ENCODE measurements at regions not wholly inside any gene's neighbourhood (a gene's known extent, or its start where the extent isn't known, plus 50 kb on each side); places are given as distances from the start of the nearest gene placed in this dataset.

GRCh38 chr18:22694954-22695353, 238.2 kb upstream of the RBBP8 start:
- Histone ChIP-seq H3K4me3 (replicated peaks; ENCODE audit: low read depth, low read length) (no peak overlapping the region), H3K36me3 (ENCODE audit: control insufficient read depth, insufficient read depth, low read length) (no peaks in the 10 kb centered on the region), H3K27me3 (replicated peaks; ENCODE audit: control insufficient read depth, insufficient read depth, low read length) (no peaks in the 10 kb centered on the region; the same call in 1 of the 2 replicates)
- no peak for DNase-seq (ENCODE audit: extremely low read depth, insufficient read length)
- no peak for TF ChIP-seq CTCF (IDR thresholded peaks at IDR 0.05; ENCODE audit: insufficient read depth, low read length, poor library complexity, severe bottlenecking)

- no peak for TF ChIP-seq CTCF (IDR thresholded peaks at IDR 0.05; ENCODE audit: insufficient read depth, low read length, poor library complexity, severe bottlenecking)
- Histone ChIP-seq H3K4me3 (replicated peaks; ENCODE audit: low read depth, low read length) (no peak overlapping the region), H3K27me3 (replicated peaks; ENCODE audit: control insufficient read depth, insufficient read depth, low read length) (no peaks in the 10 kb centered on the region; the same call in 1 of the 2 replicates), H3K36me3 (ENCODE audit: control insufficient read depth, insufficient read depth, low read length) (no peaks in the 10 kb centered on the region)
- DNase-seq (ENCODE audit: extremely low read depth, insufficient read length), result no peak
These were observed 237.5 kb upstream of the RBBP8 start for GRCh38 chr18:22695674-22696073.

- no peak for TF ChIP-seq CTCF (IDR thresholded peaks at IDR 0.05; ENCODE audit: insufficient read depth, low read length, poor library complexity, severe bottlenecking)
- no peak overlapping the region for H3K4me3 ChIP-seq (replicated peaks; ENCODE audit: low read depth, low read length)
- no peaks in the 10 kb centered on the region for H3K36me3 ChIP-seq (ENCODE audit: control insufficient read depth, insufficient read depth, low read length)
- H3K27me3 ChIP-seq (replicated peaks; ENCODE audit: control insufficient read depth, insufficient read depth, low read length), result no peaks in the 10 kb centered on the region; the same call in 1 of the 2 replicates
- DNase-seq (ENCODE audit: extremely low read depth, insufficient read length), result no peak
These were observed 235.6 kb upstream of the RBBP8 start for GRCh38 chr18:22697561-22697960.

- no peak overlapping the region for H3K4me3 ChIP-seq (replicated peaks; ENCODE audit: low read depth, low read length)
- H3K36me3 ChIP-seq (ENCODE audit: control insufficient read depth, insufficient read depth, low read length), result no peaks in the 10 kb centered on the region
- no peak for TF ChIP-seq CTCF (IDR thresholded peaks at IDR 0.05; ENCODE audit: insufficient read depth, low read length, poor library complexity, severe bottlenecking)
- DNase-seq (ENCODE audit: extremely low read depth, insufficient read length), result no peak
- no peaks in the 10 kb centered on the region; the same call in 1 of the 2 replicates for H3K27me3 ChIP-seq (replicated peaks; ENCODE audit: control insufficient read depth, insufficient read depth, low read length)
These were observed 234.4 kb upstream of the RBBP8 start for GRCh38 chr18:22698711-22699110.

- no peak overlapping the region for H3K4me3 ChIP-seq (replicated peaks; ENCODE audit: low read depth, low read length)
- DNase-seq (ENCODE audit: extremely low read depth, insufficient read length), result no peak
- no peaks in the 10 kb centered on the region for H3K36me3 ChIP-seq (ENCODE audit: control insufficient read depth, insufficient read depth, low read length)
- H3K27me3 ChIP-seq (replicated peaks; ENCODE audit: control insufficient read depth, insufficient read depth, low read length), result no peaks in the 10 kb centered on the region; the same call in 1 of the 2 replicates
- TF ChIP-seq CTCF (IDR thresholded peaks at IDR 0.05; ENCODE audit: insufficient read depth, low read length, poor library complexity, severe bottlenecking), result no peak
These were observed 233.5 kb upstream of the RBBP8 start for GRCh38 chr18:22699629-22700028.

GRCh38 chr18:22700920-22701319, 232.2 kb upstream of the RBBP8 start:
- DNase-seq (ENCODE audit: extremely low read depth, insufficient read length), result no peak
- H3K27me3 ChIP-seq (replicated peaks; ENCODE audit: control insufficient read depth, insufficient read depth, low read length), result no peaks in the 10 kb centered on the region; the same call in 1 of the 2 replicates
- no peaks in the 10 kb centered on the region for H3K36me3 ChIP-seq (ENCODE audit: control insufficient read depth, insufficient read depth, low read length)
- H3K4me3 ChIP-seq (replicated peaks; ENCODE audit: low read depth, low read length), result no peak overlapping the region
- TF ChIP-seq CTCF (IDR thresholded peaks at IDR 0.05; ENCODE audit: insufficient read depth, low read length, poor library complexity, severe bottlenecking), result no peak
